Ishikawa (cell line): ENCODE measurements at regions not wholly inside any gene's neighbourhood (a gene's known extent, or its start where the extent isn't known, plus 50 kb on each side); places are given as distances from the start of the nearest gene placed in this dataset.

Experiments
- CEBPB ChIP-seq: IDR thresholded peaks from 2 replicates; pipeline ENCODE4 v1.6.1; 2012
- CREB1 ChIP-seq: IDR thresholded peaks from 2 replicates; pipeline ENCODE4 v1.6.1; 2012; ENCODE audit warnings: low read depth
- EGR1 ChIP-seq: IDR thresholded peaks from 2 replicates; pipeline ENCODE4 v1.6.1; 2012
- EP300 ChIP-seq: IDR thresholded peaks from 2 replicates; pipeline ENCODE4 v1.6.1; 2012; ENCODE audit warnings: borderline replicate concordance
- FOXM1 ChIP-seq: IDR thresholded peaks from 2 replicates; pipeline ENCODE4 v1.6.1; 2012; ENCODE audit warnings: low read depth, borderline replicate concordance
- NFIC ChIP-seq: IDR thresholded peaks from 2 replicates; pipeline ENCODE4 v1.6.1; 2012
- RAD21 ChIP-seq: IDR thresholded peaks from 2 replicates; pipeline ENCODE4 v1.6.1; 2012; ENCODE audit warnings: low read depth
- TAF1 ChIP-seq: IDR thresholded peaks from 2 replicates; pipeline ENCODE4 v1.6.1; 2012; ENCODE audit warnings: low read depth, mild to moderate bottlenecking
- TCF12 ChIP-seq: IDR thresholded peaks from 2 replicates; pipeline ENCODE4 v1.6.1; 2012; ENCODE audit warnings: low read depth
- TEAD4 ChIP-seq: IDR thresholded peaks from 2 replicates; pipeline ENCODE4 v1.6.1; 2012
- YY1 ChIP-seq: IDR thresholded peaks from 2 replicates; pipeline ENCODE4 v1.6.1; 2012; ENCODE audit warnings: low read depth
- ZBTB7A ChIP-seq: IDR thresholded peaks from 2 replicates; pipeline ENCODE4 v1.6.1; 2012; ENCODE audit warnings: low read depth
- TF ChIP-seq, protein P1 (sequence below): IDR thresholded peaks from 2 replicates; pipeline ENCODE4 v1.6.1; 2012
- TF ChIP-seq, protein P2 (sequence below): IDR thresholded peaks from 2 replicates; pipeline ENCODE4 v1.6.1; 2012; ENCODE audit warnings: low read depth, mild to moderate bottlenecking
- TF ChIP-seq, protein P3 (sequence below): IDR thresholded peaks from 2 replicates; pipeline ENCODE4 v1.6.1; 2012

- no peak for TF ChIP-seq TCF12
- no peak for TF ChIP-seq ZBTB7A
- no peak for TF ChIP-seq RAD21
- TF ChIP-seq EP300 = no peak
- TF ChIP-seq CEBPB = no peak
- no peak for TF ChIP-seq YY1
- TF ChIP-seq CREB1 = no peak
- no peak for TF ChIP-seq NFIC
- TF ChIP-seq, protein P1, sequence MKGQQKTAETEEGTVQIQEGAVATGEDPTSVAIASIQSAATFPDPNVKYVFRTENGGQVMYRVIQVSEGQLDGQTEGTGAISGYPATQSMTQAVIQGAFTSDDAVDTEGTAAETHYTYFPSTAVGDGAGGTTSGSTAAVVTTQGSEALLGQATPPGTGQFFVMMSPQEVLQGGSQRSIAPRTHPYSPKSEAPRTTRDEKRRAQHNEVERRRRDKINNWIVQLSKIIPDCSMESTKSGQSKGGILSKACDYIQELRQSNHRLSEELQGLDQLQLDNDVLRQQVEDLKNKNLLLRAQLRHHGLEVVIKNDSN = no peak
- TF ChIP-seq, protein P2, sequence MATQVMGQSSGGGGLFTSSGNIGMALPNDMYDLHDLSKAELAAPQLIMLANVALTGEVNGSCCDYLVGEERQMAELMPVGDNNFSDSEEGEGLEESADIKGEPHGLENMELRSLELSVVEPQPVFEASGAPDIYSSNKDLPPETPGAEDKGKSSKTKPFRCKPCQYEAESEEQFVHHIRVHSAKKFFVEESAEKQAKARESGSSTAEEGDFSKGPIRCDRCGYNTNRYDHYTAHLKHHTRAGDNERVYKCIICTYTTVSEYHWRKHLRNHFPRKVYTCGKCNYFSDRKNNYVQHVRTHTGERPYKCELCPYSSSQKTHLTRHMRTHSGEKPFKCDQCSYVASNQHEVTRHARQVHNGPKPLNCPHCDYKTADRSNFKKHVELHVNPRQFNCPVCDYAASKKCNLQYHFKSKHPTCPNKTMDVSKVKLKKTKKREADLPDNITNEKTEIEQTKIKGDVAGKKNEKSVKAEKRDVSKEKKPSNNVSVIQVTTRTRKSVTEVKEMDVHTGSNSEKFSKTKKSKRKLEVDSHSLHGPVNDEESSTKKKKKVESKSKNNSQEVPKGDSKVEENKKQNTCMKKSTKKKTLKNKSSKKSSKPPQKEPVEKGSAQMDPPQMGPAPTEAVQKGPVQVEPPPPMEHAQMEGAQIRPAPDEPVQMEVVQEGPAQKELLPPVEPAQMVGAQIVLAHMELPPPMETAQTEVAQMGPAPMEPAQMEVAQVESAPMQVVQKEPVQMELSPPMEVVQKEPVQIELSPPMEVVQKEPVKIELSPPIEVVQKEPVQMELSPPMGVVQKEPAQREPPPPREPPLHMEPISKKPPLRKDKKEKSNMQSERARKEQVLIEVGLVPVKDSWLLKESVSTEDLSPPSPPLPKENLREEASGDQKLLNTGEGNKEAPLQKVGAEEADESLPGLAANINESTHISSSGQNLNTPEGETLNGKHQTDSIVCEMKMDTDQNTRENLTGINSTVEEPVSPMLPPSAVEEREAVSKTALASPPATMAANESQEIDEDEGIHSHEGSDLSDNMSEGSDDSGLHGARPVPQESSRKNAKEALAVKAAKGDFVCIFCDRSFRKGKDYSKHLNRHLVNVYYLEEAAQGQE = no peak
- TF ChIP-seq, protein P3, sequence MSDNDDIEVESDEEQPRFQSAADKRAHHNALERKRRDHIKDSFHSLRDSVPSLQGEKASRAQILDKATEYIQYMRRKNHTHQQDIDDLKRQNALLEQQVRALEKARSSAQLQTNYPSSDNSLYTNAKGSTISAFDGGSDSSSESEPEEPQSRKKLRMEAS = no peak
- no peak for TF ChIP-seq FOXM1
- no peak for TF ChIP-seq EGR1
These were observed 354.7 kb upstream of the TMTC1 start for GRCh38 chr12:30138483-30138882.

- TF ChIP-seq, protein P2 = no peak
- no peak for TF ChIP-seq ZBTB7A
- TF ChIP-seq TCF12 = no peak
These were observed 353.0 kb upstream of the TMTC1 start for GRCh38 chr12:30136696-30137095.

GRCh38 chr12:30135776-30136175 is 352.0 kb upstream of the TMTC1 start:
- TF ChIP-seq TCF12 (no peak), CEBPB (no peak), RAD21 (no peak), YY1 (no peak), FOXM1 (no peak), ZBTB7A (no peak), CREB1 (no peak), EP300 (no peak), TEAD4 (no peak)
- TF ChIP-seq, protein P1 = no peak
- TF ChIP-seq, protein P3 = no peak
- TF ChIP-seq, protein P2 = no peak

GRCh38 chr12:30134229-30134628 is 350.5 kb upstream of the TMTC1 start:
- no peak for TF ChIP-seq TAF1
- TF ChIP-seq EGR1 = no peak
- no peak for TF ChIP-seq CEBPB
- TF ChIP-seq EP300 = no peak
- no peak for TF ChIP-seq TEAD4
- no peak for TF ChIP-seq RAD21
- TF ChIP-seq, protein P3 = no peak

GRCh38 chr12:30126944-30127343 is 343.2 kb upstream of the TMTC1 start:
- no peak for TF ChIP-seq TEAD4
- no peak for TF ChIP-seq EGR1
- TF ChIP-seq, protein P1 = no peak
- TF ChIP-seq, protein P3 = no peak
- TF ChIP-seq YY1 = no peak
- no peak for TF ChIP-seq CREB1
- TF ChIP-seq RAD21 = no peak
- TF ChIP-seq TAF1 = no peak
- TF ChIP-seq CEBPB = no peak
- TF ChIP-seq NFIC = no peak
- TF ChIP-seq, protein P2 = no peak
